SH-SY5Y (cell line): ENCODE measurements at regions not wholly inside any gene's neighbourhood (a gene's known extent, or its start where the extent isn't known, plus 50 kb on each side); places are given as distances from the start of the nearest gene placed in this dataset.

Experiments
- GATA2 ChIP-seq: IDR thresholded peaks from 2 replicates; pipeline ENCODE4 v1.6.1; 2011; ENCODE audit warnings: mild to moderate bottlenecking, low read depth, low read length
- GATA3 ChIP-seq: IDR thresholded peaks from 2 replicates; pipeline ENCODE4 v1.6.1; 2011; ENCODE audit warnings: low read depth, mild to moderate bottlenecking, low read length, moderate library complexity

DNA sequence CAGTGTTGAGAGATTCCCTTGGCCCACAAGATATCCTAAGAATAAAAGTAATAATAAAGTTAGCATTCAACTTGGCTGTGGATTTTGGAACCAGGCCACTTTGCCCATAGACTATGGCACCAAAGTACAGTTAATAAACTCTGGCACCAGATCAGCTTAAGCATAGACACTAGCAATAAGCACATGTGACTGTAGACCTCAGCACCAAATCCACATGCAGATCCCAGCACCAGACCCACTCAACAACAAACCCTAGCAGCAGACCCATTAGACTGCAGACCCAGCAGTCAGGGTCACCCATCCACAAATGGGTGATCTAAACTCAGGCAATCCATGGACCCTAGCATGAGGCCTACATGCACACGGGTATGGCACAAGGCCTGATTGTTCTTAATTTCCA, 384.8 kb upstream of the CADM2 start:
- TF ChIP-seq GATA2 (no peak), GATA3 (no peak)

DNA sequence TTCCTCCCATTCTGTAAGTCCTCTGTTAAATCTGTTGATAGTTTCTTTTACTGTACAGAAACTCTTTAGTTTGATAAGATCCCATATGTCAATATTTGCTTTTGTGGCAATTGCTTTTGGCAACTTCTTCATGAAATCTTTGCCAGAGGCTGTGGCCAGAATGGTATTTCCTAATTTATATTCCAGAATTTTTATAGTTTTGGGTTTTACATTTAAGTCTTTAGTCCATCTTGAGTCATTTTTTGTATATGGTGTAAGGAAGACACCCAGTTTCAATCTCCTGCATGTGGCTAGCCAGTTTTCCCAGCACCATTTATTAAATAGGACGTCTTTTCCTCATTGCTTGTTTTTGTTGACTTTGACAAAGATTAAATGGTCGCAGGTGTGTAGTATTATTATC, 372.4 kb upstream of the CADM2 start:
- TF ChIP-seq GATA3 = no peak
- no peak for TF ChIP-seq GATA2

DNA sequence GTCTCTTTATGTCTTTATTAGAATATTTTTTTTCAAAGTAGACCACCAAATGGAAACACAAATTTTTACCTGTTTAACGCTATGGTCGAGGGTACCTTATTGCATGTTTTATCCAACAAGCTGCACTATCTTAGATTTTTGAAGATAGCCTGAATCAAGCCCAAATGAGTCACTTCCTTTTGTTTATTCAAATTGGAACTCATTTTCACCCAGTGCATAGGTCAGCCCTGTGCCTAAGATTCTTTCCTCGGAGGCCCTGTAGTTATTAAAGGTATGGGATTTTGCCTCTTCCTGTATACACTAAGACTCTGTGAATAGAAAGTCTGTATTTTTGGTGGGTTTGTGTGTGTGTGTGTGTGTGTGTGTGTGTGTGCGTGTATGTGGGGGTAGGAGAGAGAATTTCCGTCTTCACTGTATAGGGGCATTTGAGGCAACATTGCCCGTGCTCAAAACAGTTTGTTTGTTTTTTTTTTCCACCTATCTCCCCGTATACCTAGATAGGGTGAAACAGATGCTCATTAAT, 358.0 kb upstream of the CADM2 start:
- TF ChIP-seq GATA2 = no peak
- TF ChIP-seq GATA3 = no peak

DNA sequence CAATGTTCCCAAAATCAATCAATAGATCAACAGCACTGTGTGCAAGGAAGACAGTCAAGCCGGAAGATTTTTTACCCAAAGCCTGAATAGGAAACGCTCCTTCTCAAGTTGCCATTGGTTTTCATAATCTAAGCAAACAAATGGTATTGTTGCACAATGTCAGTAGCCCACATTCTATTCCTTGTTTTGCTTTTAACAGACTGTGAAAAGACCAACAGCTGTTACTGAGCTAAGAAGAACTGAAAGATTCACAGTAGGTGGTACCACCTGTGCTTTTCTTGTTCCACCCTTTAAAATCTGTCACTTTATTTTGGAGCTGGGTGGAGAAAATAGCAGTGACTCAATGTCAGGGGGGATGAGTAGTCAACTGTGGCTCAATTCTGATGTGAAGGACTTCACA, 357.5 kb upstream of the CADM2 start:
- TF ChIP-seq GATA3 (no peak), GATA2 (no peak)

DNA sequence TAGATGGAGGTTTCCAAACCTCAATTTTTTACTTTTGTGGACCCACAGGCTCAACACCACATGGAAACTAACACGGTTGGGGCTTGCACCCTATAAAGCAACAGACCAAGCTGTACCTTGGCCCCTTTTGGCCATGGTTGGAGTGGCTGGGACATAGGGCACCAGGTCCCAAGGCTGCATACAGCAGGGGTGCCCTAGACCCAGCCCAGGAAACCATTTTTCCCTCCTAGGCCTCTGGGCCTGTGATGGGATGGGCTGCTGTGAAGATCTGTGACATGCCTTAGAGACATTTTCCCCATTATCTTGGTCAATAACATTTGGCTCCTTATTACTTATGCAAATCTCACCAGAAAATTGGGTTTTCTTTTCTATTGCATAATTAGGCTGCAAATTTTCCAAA, 337.0 kb upstream of the CADM2 start:
- no peak for TF ChIP-seq GATA3
- TF ChIP-seq GATA2 = no peak

DNA sequence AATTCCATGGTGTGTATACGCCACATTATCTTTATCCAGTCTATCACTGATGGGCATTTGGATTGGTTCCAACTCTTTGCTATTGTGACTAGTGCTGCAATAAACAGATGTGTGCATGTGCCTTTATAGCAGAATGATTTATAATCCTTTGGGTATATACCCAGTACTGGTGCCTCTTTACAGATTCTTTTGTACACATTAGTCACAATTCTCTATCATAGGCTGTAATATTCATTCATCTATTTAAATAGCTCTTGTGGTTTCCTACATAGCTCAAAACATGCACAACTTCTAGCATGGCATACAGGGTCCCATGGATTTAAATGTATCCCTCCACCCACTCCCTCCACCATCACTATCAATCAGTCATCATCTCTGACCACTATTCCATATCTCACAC, 324.1 kb upstream of the CADM2 start:
- TF ChIP-seq GATA2 (no peak), GATA3 (no peak)

DNA sequence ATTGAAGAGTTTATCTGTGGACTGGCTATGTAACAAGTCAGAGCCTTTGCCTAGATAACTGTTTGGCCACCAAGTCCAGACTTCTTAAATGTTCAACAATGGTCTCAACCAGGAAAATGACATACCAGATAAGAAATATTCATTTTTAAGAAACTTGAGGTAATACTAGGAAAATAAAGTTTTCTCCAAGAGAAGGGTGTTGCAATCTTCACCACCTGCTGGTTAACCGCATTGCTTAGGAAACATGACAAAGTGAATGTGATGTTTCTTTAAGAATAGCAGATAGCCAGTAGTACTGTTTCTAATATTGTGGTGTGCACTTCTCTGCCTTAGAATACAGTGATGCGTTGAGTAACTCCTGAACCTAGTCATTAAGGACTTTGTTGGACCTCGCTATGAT, 321.5 kb upstream of the CADM2 start:
- TF ChIP-seq GATA3 = no peak
- no peak for TF ChIP-seq GATA2

DNA sequence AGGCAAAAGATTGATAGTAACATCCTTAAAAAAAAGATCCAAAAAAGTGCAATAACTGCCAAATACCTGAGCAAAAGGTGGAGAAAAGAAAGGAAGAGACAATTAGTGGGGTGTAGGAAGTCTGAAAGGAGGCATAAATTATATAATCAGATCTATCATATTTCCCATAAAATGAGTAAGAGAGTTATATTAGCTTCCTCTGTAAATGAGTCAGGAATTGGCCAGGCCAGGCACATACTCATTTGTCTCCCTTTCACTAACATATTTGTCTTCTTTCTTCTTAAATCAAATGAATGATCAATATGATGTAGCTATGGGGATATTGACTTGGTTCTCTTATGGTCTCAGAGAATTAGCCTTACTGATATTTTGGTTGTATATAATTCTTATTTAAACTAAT, 292.3 kb upstream of the CADM2 start:
- TF ChIP-seq GATA3 = no peak

DNA sequence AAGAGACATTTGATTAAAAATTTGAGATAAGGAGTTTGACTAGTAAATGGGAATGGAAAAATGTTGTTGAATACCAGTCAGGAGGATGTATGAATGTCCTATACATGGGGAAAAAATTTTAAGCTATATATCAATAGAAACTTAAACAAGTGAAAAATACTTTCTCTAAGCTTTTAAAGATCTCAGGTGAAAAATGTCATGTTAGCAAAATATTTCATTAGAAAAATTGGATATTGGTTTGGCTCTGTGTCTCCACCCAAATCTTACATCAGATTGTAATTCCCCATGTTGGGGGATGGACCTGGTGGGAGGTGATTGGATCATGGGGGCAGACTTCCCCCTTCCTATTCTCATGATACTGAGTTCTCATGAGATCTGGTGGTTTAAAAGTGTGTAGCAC, 279.6 kb upstream of the CADM2 start:
- TF ChIP-seq GATA3 (no peak), GATA2 (no peak)

DNA sequence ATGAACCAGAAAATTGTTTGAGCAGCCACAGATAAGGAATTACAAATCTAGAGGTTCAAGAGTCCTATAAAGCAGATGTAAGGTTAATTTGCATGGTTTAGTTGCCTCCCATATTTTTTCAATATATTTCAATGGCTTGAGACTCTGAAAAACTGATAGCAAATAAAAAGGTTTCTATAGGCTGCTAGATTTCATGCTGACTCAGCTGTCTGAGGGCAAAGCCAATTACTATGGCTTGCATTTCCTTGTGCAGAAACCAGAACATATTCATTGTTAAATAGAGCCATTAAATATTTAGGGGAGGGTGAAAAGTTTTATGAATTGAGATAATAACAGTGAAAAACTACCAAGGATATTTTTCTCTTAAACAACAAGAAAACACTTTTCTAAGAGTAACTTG, 278.1 kb upstream of the CADM2 start:
- TF ChIP-seq GATA2 (no peak), GATA3 (no peak)

DNA sequence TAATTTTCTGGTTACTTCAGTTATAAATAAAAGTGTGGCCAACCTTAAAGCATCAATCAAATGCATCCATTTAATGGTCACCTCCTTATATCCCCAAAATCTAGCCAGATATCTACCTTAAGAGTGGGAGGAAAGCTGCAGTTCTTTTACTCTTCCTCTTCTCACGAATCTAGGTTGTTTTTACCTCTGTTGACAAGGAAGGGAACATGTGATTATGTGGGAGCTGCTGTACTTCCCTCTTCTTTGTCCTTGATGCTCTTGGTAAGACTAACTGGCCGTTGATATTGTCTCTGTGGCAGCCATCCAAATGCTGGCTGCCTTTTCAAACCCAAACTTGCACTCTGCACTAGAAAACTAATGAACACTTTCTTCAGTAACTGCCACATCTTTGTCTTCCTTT, 275.3 kb upstream of the CADM2 start:
- TF ChIP-seq GATA2 = no peak
- no peak for TF ChIP-seq GATA3

DNA sequence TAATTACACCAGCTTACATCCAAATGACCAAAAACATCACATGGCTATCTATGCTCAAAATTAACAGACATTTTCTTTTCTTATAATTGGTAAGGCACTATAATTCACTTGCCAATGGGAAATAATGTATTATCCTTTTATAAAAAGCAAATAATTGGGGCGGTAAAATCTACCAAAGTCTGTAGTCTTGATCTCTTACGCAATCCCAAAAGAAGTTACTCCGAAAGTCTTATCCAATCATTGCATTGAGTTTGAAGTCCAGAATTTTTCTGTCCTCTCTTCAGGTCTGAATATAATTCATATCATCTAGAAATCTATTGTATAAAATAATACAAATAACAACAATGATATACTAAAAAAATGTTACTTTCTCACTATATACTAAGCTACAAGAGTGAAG, 273.3 kb upstream of the CADM2 start:
- no peak for TF ChIP-seq GATA3
- TF ChIP-seq GATA2 = no peak

DNA sequence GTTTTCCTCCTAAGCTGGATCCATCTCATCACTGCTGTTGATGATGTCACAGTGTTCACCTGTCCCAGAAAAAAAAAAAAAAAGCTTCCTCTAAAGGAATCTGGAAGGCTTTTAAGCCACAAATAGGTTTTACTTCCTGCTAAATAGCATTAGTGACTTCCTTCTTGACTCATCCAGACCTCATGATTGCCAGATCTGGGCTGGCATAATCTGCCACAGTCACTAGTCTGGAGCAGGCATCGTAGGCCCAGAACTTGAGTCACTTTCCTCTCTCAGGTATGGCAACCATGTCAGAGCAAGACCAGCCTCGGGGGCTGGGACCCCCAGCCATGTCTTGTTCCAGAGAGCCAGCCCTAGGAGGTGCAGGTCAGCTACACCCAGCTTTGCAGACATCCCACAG, 266.5 kb upstream of the CADM2 start:
- TF ChIP-seq GATA3 (no peak), GATA2 (no peak)

DNA sequence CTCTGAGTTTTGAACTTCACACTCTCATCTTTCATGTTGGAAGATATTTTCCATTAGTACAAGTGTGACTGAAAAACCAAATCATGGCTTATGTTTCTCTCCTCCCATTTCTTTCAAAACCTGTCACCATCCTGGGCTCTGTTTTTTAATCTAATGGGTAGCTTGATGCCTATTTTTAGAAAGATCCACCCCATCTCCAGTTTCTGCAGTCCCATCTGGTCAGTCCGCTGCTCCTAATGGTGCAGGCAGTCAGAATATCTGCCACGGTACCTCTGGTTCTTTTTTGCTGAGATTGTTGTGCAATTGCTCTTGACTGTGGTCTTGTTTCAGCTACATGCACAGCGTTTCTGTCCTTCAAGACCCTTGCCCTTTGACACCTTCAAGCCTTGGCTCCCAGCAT, 240.9 kb upstream of the CADM2 start:
- TF ChIP-seq GATA3 (no peak), GATA2 (no peak)

DNA sequence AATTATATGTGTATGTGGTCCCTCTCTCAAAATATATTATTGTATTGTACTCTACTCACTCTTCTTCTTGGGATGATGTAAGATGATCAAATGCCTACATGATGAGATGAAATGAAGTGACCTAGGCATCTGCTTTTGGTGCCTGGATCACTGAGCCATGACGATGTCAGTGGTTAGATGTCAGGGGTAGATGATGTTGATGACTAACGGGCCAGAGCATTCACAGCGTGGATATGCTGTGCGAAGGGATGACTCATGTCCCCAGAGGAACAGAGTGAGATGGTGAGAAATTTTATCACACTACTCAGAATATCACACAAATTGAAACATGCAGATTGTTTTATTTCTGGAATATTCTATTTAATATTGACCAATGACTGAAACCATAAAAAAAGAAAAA, 233.9 kb upstream of the CADM2 start:
- no peak for TF ChIP-seq GATA2
- TF ChIP-seq GATA3 = no peak

DNA sequence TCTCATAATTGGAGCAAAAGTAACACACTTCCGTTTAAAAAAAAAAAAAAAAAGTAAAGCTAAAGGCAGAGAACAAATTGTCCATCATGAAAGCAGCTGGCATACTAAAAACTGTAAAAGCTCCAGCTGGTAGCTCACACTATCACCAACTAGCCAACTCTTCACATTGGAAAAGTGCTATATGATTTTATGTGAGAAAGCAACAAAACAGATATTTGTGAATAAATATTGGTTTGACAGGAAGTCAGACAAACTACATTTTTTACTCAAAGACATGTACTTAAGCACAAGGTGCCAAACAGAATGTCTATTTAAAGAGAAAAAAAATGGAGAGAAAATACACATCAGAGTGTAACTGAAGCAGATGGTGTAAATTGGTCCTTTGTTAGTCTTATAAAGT, 231.2 kb upstream of the CADM2 start:
- no peak for TF ChIP-seq GATA2
- TF ChIP-seq GATA3 = no peak

DNA sequence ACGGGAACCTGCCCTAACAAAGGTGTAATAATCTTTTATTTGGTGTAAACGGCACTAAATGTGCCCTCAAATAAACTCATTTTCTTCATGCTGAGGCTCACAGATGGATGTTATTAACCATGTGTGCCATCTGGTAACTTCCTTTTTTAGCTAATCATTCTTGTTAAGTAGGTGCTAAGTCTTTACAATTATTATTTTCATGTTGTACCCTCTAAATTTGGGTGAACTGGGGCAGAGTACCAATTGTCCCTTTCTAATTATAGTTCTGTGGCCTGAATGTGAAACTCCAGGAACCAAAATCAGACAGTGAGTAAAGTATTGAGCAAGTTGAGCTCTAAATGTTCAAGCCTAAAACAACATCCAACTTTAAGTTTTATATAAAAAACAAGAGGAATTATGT, 220.7 kb upstream of the CADM2 start:
- no peak for TF ChIP-seq GATA2
- TF ChIP-seq GATA3 = no peak
